Dendritic cell treated with granulocyte-macrophage colony-stimulating factor and Interleukin-4, amounts not matched to agents 40 ng/mL and 50 ng/mL, for 4 days (primary cell): ENCODE measurements at regions not wholly inside any gene's neighbourhood (a gene's known extent, or its start where the extent isn't known, plus 50 kb on each side); places are given as distances from the start of the nearest gene placed in this dataset.
"Not testable (repeated sequence)": the region's sequence is repeated elsewhere in the genome, so short reads cannot be mapped to it uniquely, and the experiment has no call there.

ENCODE experiments used
- H3K27ac Mint-ChIP-seq: one replicate; pipeline ENCODE4 v1.8.0; 2022; ENCODE audit warnings: mild to moderate bottlenecking, mixed read lengths
- H3K27me3 Mint-ChIP-seq: one replicate; pipeline ENCODE4 v1.8.0; 2022; ENCODE audit warnings: mild to moderate bottlenecking, mixed read lengths
- H3K36me3 Mint-ChIP-seq: one replicate; pipeline ENCODE4 v1.8.0; 2022; ENCODE audit warnings: low read depth, mixed read lengths
- H3K4me1 Mint-ChIP-seq: one replicate; pipeline ENCODE4 v1.8.0; 2022; ENCODE audit warnings: low read depth, mixed read lengths
- H3K4me3 Mint-ChIP-seq: one replicate; pipeline ENCODE4 v1.8.0; 2022; ENCODE audit warnings: mild to moderate bottlenecking, moderate library complexity, mixed read lengths
- H3K9me3 Mint-ChIP-seq: one replicate; pipeline ENCODE4 v1.8.0; 2022; ENCODE audit warnings: mixed read lengths
- intact Hi-C: fragments of 100-400 bp; cut with micrococcal nuclease; formaldehyde crosslinking; loops from one replicate; pipeline ENCODE4 v1.15.0; 2022

- intact Hi-C loops: no loop called here
- no peaks in the 10 kb centered on the region for H3K27me3 Mint-ChIP-seq
- no peak overlapping the region for H3K4me3 Mint-ChIP-seq
- peaks cover 23% of the 10 kb centered on the region for H3K9me3 Mint-ChIP-seq
- H3K4me1 Mint-ChIP-seq: no peaks in the 10 kb centered on the region
- H3K27ac Mint-ChIP-seq: no peak overlapping the region
- no peaks in the 10 kb centered on the region for H3K36me3 Mint-ChIP-seq
Measured at GRCh38 chr2:194304191-194304590, 1352.8 kb upstream of the SLC39A10 start.

- no peak overlapping the region for H3K4me3 Mint-ChIP-seq
- H3K9me3 Mint-ChIP-seq: peaks cover 25% of the 10 kb centered on the region
- no peaks in the 10 kb centered on the region for H3K36me3 Mint-ChIP-seq
- intact Hi-C loops: no loop called here
- H3K4me1 Mint-ChIP-seq: no peaks in the 10 kb centered on the region
- H3K27ac Mint-ChIP-seq: no peak overlapping the region
- no peaks in the 10 kb centered on the region for H3K27me3 Mint-ChIP-seq
Measured at GRCh38 chr2:194301946-194302345, 1355.1 kb upstream of the SLC39A10 start.

- Mint-ChIP-seq H3K27ac (no peak overlapping the region), H3K27me3 (no peaks in the 10 kb centered on the region), H3K36me3 (no peaks in the 10 kb centered on the region), H3K9me3 (peaks cover 7% of the 10 kb centered on the region), H3K4me1 (no peaks in the 10 kb centered on the region), H3K4me3 (no peak overlapping the region)
- intact Hi-C loops: no loop called here
Measured at GRCh38 chr2:194294156-194294555, 1362.9 kb upstream of the SLC39A10 start.

- Mint-ChIP-seq H3K4me3 (no peak overlapping the region), H3K27me3 (no peaks in the 10 kb centered on the region), H3K9me3 (no peaks in the 10 kb centered on the region), H3K36me3 (no peaks in the 10 kb centered on the region), H3K4me1 (no peaks in the 10 kb centered on the region), H3K27ac (no peak overlapping the region)
- intact Hi-C loops: no loop called here
Measured at GRCh38 chr2:194291104-194291503, 1365.9 kb upstream of the SLC39A10 start.

GRCh38 chr2:194289712-194290346 lies 1367.2 kb upstream of the SLC39A10 start:
- intact Hi-C loops: no loop called here
- H3K9me3 Mint-ChIP-seq: no peaks in the 10 kb centered on the region
- H3K27me3 Mint-ChIP-seq: no peaks in the 10 kb centered on the region
- H3K4me3 Mint-ChIP-seq: no peak overlapping the region
- H3K27ac Mint-ChIP-seq: no peak overlapping the region
- no peaks in the 10 kb centered on the region for H3K4me1 Mint-ChIP-seq
- no peaks in the 10 kb centered on the region for H3K36me3 Mint-ChIP-seq

- H3K27ac Mint-ChIP-seq, H3K4me3 Mint-ChIP-seq, H3K36me3 Mint-ChIP-seq, H3K27me3 Mint-ChIP-seq, H3K9me3 Mint-ChIP-seq, H3K4me1 Mint-ChIP-seq, intact Hi-C loops: not testable (repeated sequence)
Measured at GRCh38 chr2:194276667-194277066, 1380.4 kb upstream of the SLC39A10 start.

GRCh38 chr2:194271293-194271961 lies 1385.6 kb upstream of the SLC39A10 start:
- Mint-ChIP-seq H3K4me1 (no peaks in the 10 kb centered on the region), H3K4me3 (no peak overlapping the region), H3K27ac (no peak overlapping the region), H3K36me3 (no peaks in the 10 kb centered on the region), H3K27me3 (no peaks in the 10 kb centered on the region), H3K9me3 (peaks cover 14% of the 10 kb centered on the region)
- intact Hi-C loops: no loop called here

GRCh38 chr2:194270648-194271047 lies 1386.4 kb upstream of the SLC39A10 start:
- H3K27ac Mint-ChIP-seq: no peak overlapping the region

GRCh38 chr2:194264586-194264985 lies 1392.4 kb upstream of the SLC39A10 start:
- Mint-ChIP-seq H3K36me3 (no peaks in the 10 kb centered on the region), H3K4me3 (no peak overlapping the region), H3K27ac (no peak overlapping the region), H3K9me3 (peaks cover 4% of the 10 kb centered on the region), H3K4me1 (no peaks in the 10 kb centered on the region), H3K27me3 (no peaks in the 10 kb centered on the region)
- intact Hi-C loops: no loop called here

More at GRCh38 chr2:194270648-194271047, 1386.4 kb upstream of the SLC39A10 start:
- Mint-ChIP-seq H3K4me3 (no peak overlapping the region), H3K9me3 (peaks cover 14% of the 10 kb centered on the region), H3K27me3 (no peaks in the 10 kb centered on the region), H3K36me3 (no peaks in the 10 kb centered on the region), H3K4me1 (no peaks in the 10 kb centered on the region)
- intact Hi-C loops: no loop called here

- Mint-ChIP-seq H3K27ac (no peak overlapping the region), H3K4me3 (no peak overlapping the region), H3K27me3 (no peaks in the 10 kb centered on the region), H3K36me3 (no peaks in the 10 kb centered on the region), H3K4me1 (no peaks in the 10 kb centered on the region), H3K9me3 (peaks cover 17% of the 10 kb centered on the region)
- intact Hi-C loops: no loop called here
Measured at GRCh38 chr2:194260185-194260584, 1396.8 kb upstream of the SLC39A10 start.

GRCh38 chr2:194257095-194257494 lies 1399.9 kb upstream of the SLC39A10 start:
- intact Hi-C loops: no loop called here
- no peaks in the 10 kb centered on the region for H3K36me3 Mint-ChIP-seq

GRCh38 chr2:194253528-194254259 lies 1403.3 kb upstream of the SLC39A10 start:
- peaks cover 50% of the 10 kb centered on the region for H3K9me3 Mint-ChIP-seq
- no peak overlapping the region for H3K27ac Mint-ChIP-seq
- intact Hi-C loops: no loop called here
- H3K27me3 Mint-ChIP-seq: no peaks in the 10 kb centered on the region
- H3K4me3 Mint-ChIP-seq: no peak overlapping the region
- H3K4me1 Mint-ChIP-seq: no peaks in the 10 kb centered on the region
- H3K36me3 Mint-ChIP-seq: no peaks in the 10 kb centered on the region

More at GRCh38 chr2:194257095-194257494, 1399.9 kb upstream of the SLC39A10 start:
- Mint-ChIP-seq H3K27ac (no peak overlapping the region), H3K4me1 (no peaks in the 10 kb centered on the region), H3K4me3 (no peak overlapping the region), H3K9me3 (peaks cover 41% of the 10 kb centered on the region), H3K27me3 (no peaks in the 10 kb centered on the region)

- Mint-ChIP-seq H3K27ac (no peak overlapping the region), H3K27me3 (no peaks in the 10 kb centered on the region), H3K36me3 (no peaks in the 10 kb centered on the region), H3K9me3 (peaks cover 40% of the 10 kb centered on the region), H3K4me3 (no peak overlapping the region), H3K4me1 (no peaks in the 10 kb centered on the region)
- intact Hi-C loops: no loop called here
Measured at GRCh38 chr2:194252127-194252526, 1404.9 kb upstream of the SLC39A10 start.

GRCh38 chr2:194232600-194232999 lies 1424.4 kb upstream of the SLC39A10 start:
- Mint-ChIP-seq H3K36me3 (no peaks in the 10 kb centered on the region), H3K27me3 (no peaks in the 10 kb centered on the region)
- intact Hi-C loops: no loop called here

More at GRCh38 chr2:194232600-194232999, 1424.4 kb upstream of the SLC39A10 start:
- H3K4me3 Mint-ChIP-seq: no peak overlapping the region
- H3K9me3 Mint-ChIP-seq: peaks cover 10% of the 10 kb centered on the region
- H3K4me1 Mint-ChIP-seq: no peaks in the 10 kb centered on the region
- H3K27ac Mint-ChIP-seq: no peak overlapping the region
